Upper lobe of right lung (tissue), 1 donor: ENCODE measurements at regions not wholly inside any gene's neighbourhood (a gene's known extent, or its start where the extent isn't known, plus 50 kb on each side); places are given as distances from the start of the nearest gene placed in this dataset.

ENCODE experiments used
- ATAC-seq: fragments of 200-7000 bp; cut with Tn5 transposase; one replicate; pipeline ENCODE4 v1.9.1; 2020; ENCODE audit warnings: mild to moderate bottlenecking, moderate library complexity
- DNase-seq: peaks from one replicate; pipeline ENCODE4 v3.0.0-alpha.2; 2020
- H3K27ac ChIP-seq: fragments of 200-600 bp; one replicate; pipeline ENCODE4 v1.8.0; 2022
- H3K27me3 ChIP-seq: fragments of 200-600 bp; one replicate; pipeline ENCODE4 v1.8.0; 2022; ENCODE audit warnings: mild to moderate bottlenecking
- H3K36me3 ChIP-seq: fragments of 200-600 bp; one replicate; pipeline ENCODE4 v1.8.0; 2022
- H3K4me1 ChIP-seq: fragments of 200-600 bp; one replicate; pipeline ENCODE4 v1.8.0; 2022
- H3K4me3 ChIP-seq: fragments of 200-600 bp; one replicate; pipeline ENCODE4 v1.8.0; 2022; ENCODE audit warnings: mild to moderate bottlenecking
- H3K9me3 ChIP-seq: fragments of 200-600 bp; one replicate; pipeline ENCODE4 v1.8.0; 2022
- intact Hi-C: fragments of 100-400 bp; cut with DNase I; formaldehyde crosslinking; loops from one replicate; pipeline ENCODE4 v1.11.0; 2022
- TF ChIP-seq, protein P1 (sequence below): fragments of 200-600 bp; IDR thresholded peaks from one replicate; pipeline ENCODE4 v1.8.0; 2022; ENCODE audit warnings: antibody characterized with exemption
- donor health status: DM: no; HTN: yes; CAD: no; lungs with severe emphysema.

DNA sequence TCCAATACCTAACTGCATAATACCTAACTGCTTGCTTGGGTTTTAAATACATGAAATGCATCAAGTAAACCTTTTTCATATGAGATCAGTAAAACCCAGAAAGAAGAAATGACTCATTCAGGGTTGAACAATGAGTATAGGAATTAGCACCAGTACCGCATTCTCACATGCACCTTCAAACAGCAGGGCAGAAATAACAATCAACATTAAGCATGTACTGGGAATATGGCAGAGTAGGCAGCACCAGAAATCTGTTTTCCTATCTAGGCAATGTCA, 850.3 kb upstream of the SORCS1 start:
- H3K9me3 ChIP-seq = no peaks in the 10 kb centered on the region
- H3K36me3 ChIP-seq = no peaks in the 10 kb centered on the region
- no peak overlapping the region for H3K27ac ChIP-seq
- no peaks in the 10 kb centered on the region for H3K4me1 ChIP-seq
- intact Hi-C loops = no loop called here
- TF ChIP-seq, protein P1, sequence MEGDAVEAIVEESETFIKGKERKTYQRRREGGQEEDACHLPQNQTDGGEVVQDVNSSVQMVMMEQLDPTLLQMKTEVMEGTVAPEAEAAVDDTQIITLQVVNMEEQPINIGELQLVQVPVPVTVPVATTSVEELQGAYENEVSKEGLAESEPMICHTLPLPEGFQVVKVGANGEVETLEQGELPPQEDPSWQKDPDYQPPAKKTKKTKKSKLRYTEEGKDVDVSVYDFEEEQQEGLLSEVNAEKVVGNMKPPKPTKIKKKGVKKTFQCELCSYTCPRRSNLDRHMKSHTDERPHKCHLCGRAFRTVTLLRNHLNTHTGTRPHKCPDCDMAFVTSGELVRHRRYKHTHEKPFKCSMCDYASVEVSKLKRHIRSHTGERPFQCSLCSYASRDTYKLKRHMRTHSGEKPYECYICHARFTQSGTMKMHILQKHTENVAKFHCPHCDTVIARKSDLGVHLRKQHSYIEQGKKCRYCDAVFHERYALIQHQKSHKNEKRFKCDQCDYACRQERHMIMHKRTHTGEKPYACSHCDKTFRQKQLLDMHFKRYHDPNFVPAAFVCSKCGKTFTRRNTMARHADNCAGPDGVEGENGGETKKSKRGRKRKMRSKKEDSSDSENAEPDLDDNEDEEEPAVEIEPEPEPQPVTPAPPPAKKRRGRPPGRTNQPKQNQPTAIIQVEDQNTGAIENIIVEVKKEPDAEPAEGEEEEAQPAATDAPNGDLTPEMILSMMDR = no peak
- H3K27me3 ChIP-seq = no peaks in the 10 kb centered on the region
- ATAC-seq = no peak
- H3K4me3 ChIP-seq = no peak overlapping the region
- DNase-seq = no peak

DNA sequence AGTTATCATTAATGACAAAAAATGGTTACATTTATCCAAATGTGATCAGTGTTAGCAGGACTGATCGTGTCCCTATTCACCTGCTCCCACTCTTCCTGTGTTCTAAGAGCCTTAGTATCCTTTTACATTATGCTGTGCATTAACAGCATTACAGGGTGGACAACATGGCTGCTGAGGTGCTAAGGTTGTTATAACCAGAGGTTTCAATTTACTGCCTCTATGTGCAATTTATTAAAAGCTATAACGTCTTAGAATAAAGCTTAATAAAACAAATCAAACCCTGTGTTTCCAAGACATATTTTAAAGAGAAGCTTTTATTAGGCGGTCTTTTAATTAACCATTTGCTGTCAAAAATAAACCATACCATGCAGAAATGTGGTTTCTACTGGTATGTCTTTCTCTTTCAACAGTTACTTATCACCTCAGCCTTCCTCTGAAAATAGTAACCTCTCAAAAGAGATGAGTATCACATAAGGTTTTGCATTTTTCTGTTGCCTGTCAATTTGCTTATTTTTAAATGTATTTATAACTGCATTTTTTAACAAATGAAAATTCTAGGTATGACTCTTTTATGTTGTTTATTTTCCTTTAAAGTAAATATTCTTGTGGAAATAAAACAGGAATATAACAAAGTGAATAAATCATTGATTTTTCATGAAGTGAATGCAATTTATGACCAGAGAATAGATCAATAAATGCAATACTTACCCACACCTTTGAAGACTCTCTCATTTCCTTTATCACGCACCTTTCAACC, 849.8 kb upstream of the SORCS1 start:
- DNase-seq (no peak), ATAC-seq (no peak)
- H3K27ac ChIP-seq = no peak overlapping the region
- intact Hi-C loops = no loop called here
- no peaks in the 10 kb centered on the region for H3K27me3 ChIP-seq
- H3K4me1 ChIP-seq = no peaks in the 10 kb centered on the region
- no peaks in the 10 kb centered on the region for H3K9me3 ChIP-seq
- no peaks in the 10 kb centered on the region for H3K36me3 ChIP-seq
- TF ChIP-seq, protein P1 = no peak
- H3K4me3 ChIP-seq = no peak overlapping the region

DNA sequence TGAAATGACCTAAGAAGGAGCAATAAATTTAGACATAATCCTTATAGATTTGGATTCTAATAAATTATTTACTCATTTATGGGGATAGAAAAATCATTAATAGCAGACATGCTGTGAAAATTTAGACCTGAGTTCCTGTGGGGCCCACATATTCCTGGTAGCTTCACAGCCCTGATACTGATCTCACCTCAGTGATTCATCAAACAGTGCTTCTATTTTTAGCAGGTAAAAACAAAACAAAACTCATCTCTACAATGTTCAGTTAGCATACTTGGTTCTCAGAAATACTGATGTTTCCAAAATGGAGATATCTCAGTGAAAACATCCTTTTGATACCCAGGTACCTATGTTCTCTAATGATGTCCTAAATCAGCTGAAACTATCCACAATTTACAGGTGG, 841.1 kb upstream of the SORCS1 start:
- TF ChIP-seq, protein P1 = no peak
- Histone ChIP-seq H3K27me3 (no peaks in the 10 kb centered on the region), H3K4me3 (no peak overlapping the region), H3K36me3 (no peaks in the 10 kb centered on the region), H3K4me1 (no peaks in the 10 kb centered on the region), H3K9me3 (no peaks in the 10 kb centered on the region), H3K27ac (no peak overlapping the region)
- ATAC-seq (no peak), DNase-seq (no peak)
- intact Hi-C loops = no loop called here

DNA sequence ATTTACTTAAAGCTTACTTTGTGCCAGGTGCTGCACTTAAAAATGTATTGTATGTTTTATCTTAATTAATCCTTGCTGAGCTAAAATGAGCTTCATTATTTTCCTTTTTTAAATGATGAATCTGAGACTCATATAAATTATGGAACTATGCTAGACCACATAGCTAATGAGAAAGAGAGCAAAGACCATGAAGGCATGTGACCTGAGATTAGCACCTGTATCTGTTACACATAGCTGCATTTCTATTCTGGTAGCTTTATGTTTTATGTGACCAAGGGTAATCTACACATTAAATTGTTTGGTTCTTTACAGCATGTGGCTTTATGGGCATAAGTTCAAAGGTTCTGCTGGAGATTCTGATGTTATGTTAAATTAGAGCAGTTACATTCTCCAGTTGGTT, 839.1 kb upstream of the SORCS1 start:
- intact Hi-C loops = no loop called here
- Histone ChIP-seq H3K9me3 (no peaks in the 10 kb centered on the region), H3K4me1 (no peaks in the 10 kb centered on the region), H3K4me3 (no peak overlapping the region), H3K36me3 (no peaks in the 10 kb centered on the region), H3K27ac (no peak overlapping the region), H3K27me3 (no peaks in the 10 kb centered on the region)
- TF ChIP-seq, protein P1 = no peak
- ATAC-seq = no peak
- no peak for DNase-seq

DNA sequence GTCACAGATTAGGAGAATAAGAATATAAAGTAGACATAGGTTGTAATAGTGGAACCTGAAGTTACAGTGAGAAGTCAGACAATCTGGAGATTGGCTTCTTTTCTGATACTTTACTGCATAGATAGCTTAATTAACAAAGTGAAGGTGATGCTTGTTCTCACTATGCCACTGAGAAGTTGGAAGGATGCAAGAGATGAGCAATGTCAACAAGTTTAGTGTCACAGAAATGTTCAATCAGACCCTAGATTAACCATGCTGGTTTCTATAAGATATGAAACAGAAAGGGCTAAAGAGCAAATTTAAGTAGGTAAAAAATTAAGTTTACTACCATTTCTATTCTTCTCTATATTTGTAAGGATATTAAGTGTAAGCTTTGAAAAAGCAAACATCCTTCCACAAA, 838.6 kb upstream of the SORCS1 start:
- Histone ChIP-seq H3K27me3 (no peaks in the 10 kb centered on the region), H3K36me3 (no peaks in the 10 kb centered on the region), H3K4me1 (no peaks in the 10 kb centered on the region), H3K27ac (no peak overlapping the region), H3K9me3 (no peaks in the 10 kb centered on the region), H3K4me3 (no peak overlapping the region)
- TF ChIP-seq, protein P1 = no peak
- ATAC-seq = no peak
- no peak for DNase-seq
- intact Hi-C loops = no loop called here

DNA sequence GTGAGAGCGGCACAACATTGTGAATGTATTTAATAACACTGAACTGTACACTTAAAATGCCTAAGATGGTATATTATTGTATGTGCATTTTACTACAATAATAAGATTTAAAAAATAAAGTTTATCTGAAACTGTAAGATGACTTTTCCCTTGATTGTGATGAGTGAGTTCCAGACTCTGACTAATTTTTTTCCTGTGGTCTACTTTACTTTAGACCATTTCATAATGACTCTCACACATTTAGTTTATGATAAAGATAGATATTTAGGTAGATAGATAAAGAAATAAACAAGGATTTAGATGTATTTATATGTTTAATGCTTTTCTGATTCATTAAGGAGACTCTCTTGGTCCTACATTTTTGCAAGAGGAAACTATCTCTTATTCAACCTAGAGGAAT, 835.9 kb upstream of the SORCS1 start:
- H3K27me3 ChIP-seq = no peaks in the 10 kb centered on the region
- intact Hi-C loops = no loop called here
- no peak overlapping the region for H3K27ac ChIP-seq
- TF ChIP-seq, protein P1 = no peak
- ATAC-seq = no peak
- H3K9me3 ChIP-seq = no peaks in the 10 kb centered on the region
- H3K4me1 ChIP-seq = no peaks in the 10 kb centered on the region
- no peak overlapping the region for H3K4me3 ChIP-seq
- no peaks in the 10 kb centered on the region for H3K36me3 ChIP-seq
- no peak for DNase-seq
